GM12878 (cell line): ENCODE measurements at regions not wholly inside any gene's neighbourhood (a gene's known extent, or its start where the extent isn't known, plus 50 kb on each side); places are given as distances from the start of the nearest gene placed in this dataset.

Experiments
- CHD2 ChIP-seq: IDR thresholded peaks from 2 replicates; pipeline ENCODE4 v1.6.1; 2011; ENCODE audit warnings: low read depth, low read length, improper control_type of control experiment, borderline replicate concordance
- CTCF ChIP-seq, 3 experiments: IDR thresholded peaks in 2 of 3; conservative IDR thresholded peaks in 1 of 3; 2 replicates each; pipeline ENCODE4 v1.5.1; 2011; ENCODE audit warnings: low read depth in 3 of 3, low read length in 3 of 3, mild to moderate bottlenecking in 3 of 3, control low read depth in 2 of 3, moderate library complexity in 2 of 3, inconsistent platforms in 1 of 3, mixed read lengths in 1 of 3; ENCODE audit not compliant: control insufficient read depth in 2 of 3, insufficient read depth in 1 of 3; ENCODE audit errors: extremely low read depth in 1 of 3
- EP300 ChIP-seq, 2 experiments: fragments of 150-350 bp in 1 of 2; IDR thresholded peaks; 2 replicates each; pipeline ENCODE4 v1.6.1; 2011 to 2012; ENCODE audit warnings: low read depth in 2 of 2, low read length in 2 of 2, borderline replicate concordance in 1 of 2, improper control_type of control experiment in 1 of 2, inconsistent platforms in 1 of 2; ENCODE audit not compliant: control insufficient read depth in 1 of 2
- MTA2 ChIP-seq: fragments of 450-650 bp; IDR thresholded peaks from 2 replicates; pipeline ENCODE4 v1.6.1; 2016; ENCODE audit warnings: low read depth, mild to moderate bottlenecking, moderate library complexity
- NRF1 ChIP-seq: conservative IDR thresholded peaks from 2 replicates; pipeline ENCODE4 v1.6.1; 2011; ENCODE audit warnings: mild to moderate bottlenecking, low read depth, low read length, improper control_type of control experiment
- POLR2AphosphoS5 ChIP-seq: IDR thresholded peaks from 2 replicates; pipeline ENCODE4 v1.6.1; 2011; ENCODE audit warnings: mild to moderate bottlenecking, low read length, inconsistent platforms
- RCOR1 ChIP-seq: conservative IDR thresholded peaks from 2 replicates; pipeline ENCODE4 v1.6.1; 2012; ENCODE audit warnings: low read depth, low read length, improper control_type of control experiment
- SRF ChIP-seq, 2 experiments: IDR thresholded peaks; 2 replicates each; pipeline ENCODE4 v1.6.1; 2011; ENCODE audit warnings: low read depth in 2 of 2, low read length in 2 of 2, mild to moderate bottlenecking in 1 of 2, moderate library complexity in 1 of 2

DNA sequence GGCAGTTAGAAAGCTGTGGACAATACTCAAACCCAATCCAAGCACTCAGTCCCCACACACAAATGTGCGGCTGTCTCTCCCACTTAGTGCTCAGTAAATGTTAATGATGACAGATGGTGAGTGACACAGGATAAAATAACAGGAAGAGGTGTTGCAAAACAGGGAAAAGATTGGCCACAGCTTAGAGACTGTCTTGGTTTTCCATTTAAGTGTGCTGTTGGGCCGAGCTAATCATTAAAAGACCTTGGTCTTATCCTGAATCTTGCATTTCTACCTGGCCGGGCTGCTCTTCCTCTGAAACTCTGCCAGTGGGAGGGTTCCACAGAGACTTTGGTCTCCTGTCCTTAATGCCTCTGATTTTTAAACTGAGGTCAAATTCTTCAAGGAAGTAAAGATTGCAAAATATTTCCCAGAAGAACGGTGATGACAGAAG is 113.1 kb upstream of the RNF32 start:
- no peak for TF ChIP-seq EP300 (IDR thresholded peaks at IDR 0.05; ENCODE audit: borderline replicate concordance in 1 of 2, control insufficient read depth in 1 of 2, low read depth in 2 of 2, low read length in 2 of 2)
- TF ChIP-seq MTA2 = no peak
- no peak for TF ChIP-seq CTCF (IDR thresholded peaks at IDR 0.05 in 2 of 3, conservative IDR thresholded peaks at IDR 0.05 in 1 of 3; ENCODE audit: control insufficient read depth in 2 of 3, extremely low read depth in 1 of 3, insufficient read depth in 1 of 3, low read depth in 3 of 3, low read length in 3 of 3)
- no peak for TF ChIP-seq NRF1
- TF ChIP-seq CHD2 = no peak
- no peak for TF ChIP-seq RCOR1
- TF ChIP-seq POLR2AphosphoS5 = no peak
- no peak for TF ChIP-seq SRF (IDR thresholded peaks at IDR 0.05; ENCODE audit: low read depth in 2 of 2, low read length in 2 of 2)
